T-helper 2 cell (primary cell): ENCODE measurements at regions not wholly inside any gene's neighbourhood (a gene's known extent, or its start where the extent isn't known, plus 50 kb on each side); places are given as distances from the start of the nearest gene placed in this dataset.
"Not testable (repeated sequence)": the region's sequence is repeated elsewhere in the genome, so short reads cannot be mapped to it uniquely, and the experiment has no call there.

ENCODE experiments used
- DNase-seq, 5 experiments: peaks; one replicate each; pipeline versions ENCODE4 v3.0.0 to v3.0.0-alpha.2; 2012 to 2022

- DNase-seq = no peak
Measured at GRCh38 chr2:234719116-234719716, 222.3 kb upstream of the ARL4C start.

- no peak for DNase-seq
Measured at GRCh38 chr2:234716271-234716670, 219.4 kb upstream of the ARL4C start.

- DNase-seq = no peak
Measured at GRCh38 chr2:234715671-234716250, 218.9 kb upstream of the ARL4C start.

GRCh38 chr2:234714711-234715110 is 217.8 kb upstream of the ARL4C start:
- no peak for DNase-seq

- DNase-seq = no peak
Measured at GRCh38 chr2:234712421-234712935, 215.6 kb upstream of the ARL4C start.

- no peak for DNase-seq
Measured at GRCh38 chr2:234711308-234711707, 214.4 kb upstream of the ARL4C start.

- DNase-seq = no peak
Measured at GRCh38 chr2:234710587-234710986, 213.7 kb upstream of the ARL4C start.

GRCh38 chr2:234710066-234710465 is 213.2 kb upstream of the ARL4C start:
- DNase-seq = no peak

- no peak for DNase-seq
Measured at GRCh38 chr2:234708717-234709116, 211.8 kb upstream of the ARL4C start.

- no peak for DNase-seq
Measured at GRCh38 chr2:234708091-234708683, 211.3 kb upstream of the ARL4C start.

- DNase-seq = no peak
Measured at GRCh38 chr2:234706086-234706485, 209.2 kb upstream of the ARL4C start.

- no peak for DNase-seq
Measured at GRCh38 chr2:234705108-234705507, 208.2 kb upstream of the ARL4C start.

GRCh38 chr2:234703258-234703657 is 206.4 kb upstream of the ARL4C start:
- no peak for DNase-seq

GRCh38 chr2:234702731-234703225 is 205.9 kb upstream of the ARL4C start:
- DNase-seq = no peak

- DNase-seq = no peak
Measured at GRCh38 chr2:234701841-234702240, 205.0 kb upstream of the ARL4C start.

- DNase-seq = no peak
Measured at GRCh38 chr2:234701421-234701820, 204.5 kb upstream of the ARL4C start.

GRCh38 chr2:234699456-234699855 is 202.6 kb upstream of the ARL4C start:
- DNase-seq = no peak

- DNase-seq = not testable (repeated sequence)
Measured at GRCh38 chr2:234697300-234697876, 200.5 kb upstream of the ARL4C start.

- DNase-seq = no peak
Measured at GRCh38 chr2:234695981-234696380, 199.1 kb upstream of the ARL4C start.

GRCh38 chr2:234694244-234695013 is 197.5 kb upstream of the ARL4C start:
- no peak for DNase-seq

- DNase-seq = not testable (repeated sequence)
Measured at GRCh38 chr2:234693681-234694190, 196.9 kb upstream of the ARL4C start.

- not testable (repeated sequence) for DNase-seq
Measured at GRCh38 chr2:234693191-234693590, 196.3 kb upstream of the ARL4C start.
